ENCODE measurements at regions not wholly inside any gene's neighbourhood (a gene's known extent, or its start where the extent isn't known, plus 50 kb on each side); places are given as distances from the start of the nearest gene placed in this dataset.

DNA sequence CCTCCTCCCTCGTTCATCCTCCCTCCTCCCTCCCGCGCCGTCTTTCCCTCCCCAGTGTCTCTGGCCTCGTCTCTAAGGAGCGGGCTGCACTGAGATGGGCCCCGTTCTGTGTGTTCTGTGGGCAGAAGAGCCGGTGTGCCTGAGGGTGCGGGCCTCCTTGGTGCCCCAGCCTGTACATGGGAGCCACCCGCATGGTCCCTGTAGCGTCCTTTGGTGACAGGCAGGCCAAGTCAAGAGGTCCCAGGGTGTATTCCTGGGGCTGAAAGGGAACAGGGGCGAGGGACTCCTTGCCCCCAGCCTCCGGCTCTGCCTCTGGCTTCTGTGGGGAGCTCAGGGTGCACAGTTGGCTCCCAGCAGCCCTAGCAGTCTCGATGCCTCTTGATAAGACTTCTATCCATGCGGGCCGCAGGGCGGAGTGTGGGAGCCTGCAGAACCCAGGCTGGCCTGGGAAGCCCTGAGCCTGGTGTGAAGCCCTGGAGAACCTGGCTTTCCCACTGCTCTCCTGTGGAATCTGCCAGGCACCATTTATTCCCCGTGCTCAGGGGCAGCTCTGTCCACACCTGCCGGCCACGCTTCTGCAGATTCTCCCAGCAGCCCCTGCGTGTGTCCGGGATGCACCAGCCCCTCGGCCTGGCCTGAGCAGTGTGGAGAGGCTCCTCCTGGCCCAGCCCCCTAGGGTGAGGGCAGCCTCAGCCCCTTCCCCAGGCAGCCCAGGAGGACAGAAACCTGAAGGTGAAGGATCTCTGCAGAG, 181.3 kb downstream of the KIF26A start:
- TF ChIP-seq, protein P1, sequence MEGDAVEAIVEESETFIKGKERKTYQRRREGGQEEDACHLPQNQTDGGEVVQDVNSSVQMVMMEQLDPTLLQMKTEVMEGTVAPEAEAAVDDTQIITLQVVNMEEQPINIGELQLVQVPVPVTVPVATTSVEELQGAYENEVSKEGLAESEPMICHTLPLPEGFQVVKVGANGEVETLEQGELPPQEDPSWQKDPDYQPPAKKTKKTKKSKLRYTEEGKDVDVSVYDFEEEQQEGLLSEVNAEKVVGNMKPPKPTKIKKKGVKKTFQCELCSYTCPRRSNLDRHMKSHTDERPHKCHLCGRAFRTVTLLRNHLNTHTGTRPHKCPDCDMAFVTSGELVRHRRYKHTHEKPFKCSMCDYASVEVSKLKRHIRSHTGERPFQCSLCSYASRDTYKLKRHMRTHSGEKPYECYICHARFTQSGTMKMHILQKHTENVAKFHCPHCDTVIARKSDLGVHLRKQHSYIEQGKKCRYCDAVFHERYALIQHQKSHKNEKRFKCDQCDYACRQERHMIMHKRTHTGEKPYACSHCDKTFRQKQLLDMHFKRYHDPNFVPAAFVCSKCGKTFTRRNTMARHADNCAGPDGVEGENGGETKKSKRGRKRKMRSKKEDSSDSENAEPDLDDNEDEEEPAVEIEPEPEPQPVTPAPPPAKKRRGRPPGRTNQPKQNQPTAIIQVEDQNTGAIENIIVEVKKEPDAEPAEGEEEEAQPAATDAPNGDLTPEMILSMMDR (IDR thresholded peaks at IDR 0.05; ENCODE audit: poor library complexity) = no peak
- TF ChIP-seq EZH2phosphoT487 (IDR thresholded peaks at IDR 0.05; ENCODE audit: low read depth, severe bottlenecking, unreplicated experiment) (no peak), EZH2 (IDR thresholded peaks at IDR 0.05; ENCODE audit: borderline replicate concordance) (no peak)
